Heart left ventricle (tissue), 13 donors: ENCODE measurements at regions not wholly inside any gene's neighbourhood (a gene's known extent, or its start where the extent isn't known, plus 50 kb on each side); places are given as distances from the start of the nearest gene placed in this dataset.

ENCODE experiments used
- POLR2A ChIP-seq, 2 donors: fragments of 450-650 bp; IDR thresholded peaks; one replicate each; pipeline ENCODE4 v1.6.1; 2017; ENCODE audit warnings: antibody characterized with exemption in 2 of 2, mild to moderate bottlenecking in 2 of 2, moderate library complexity in 2 of 2
- TF ChIP-seq, protein P1 (sequence below), 12 donors: fragments of 200-600 bp; sonication (generic) in 4 of 12; IDR thresholded peaks; one replicate each; pipeline versions ENCODE4 v1.5.0 to v1.8.0; 2018 to 2022; ENCODE audit warnings: antibody characterized with exemption in 12 of 12, mild to moderate bottlenecking in 5 of 12
- donor health status: ischemic (EF 13 %, LVEDD 7.1; RV severe dilation, severe dysfunction).
- donor health status: DM: no; HTN: yes; CAD: no.
- donor health status: DM: no; HTN: no; CAD: no.
- donor health status: ischemic (EF 25% LVEDD 6.9; RV normal size, moderate dysfunction).
- donor health status: ischemic (EF 25% LVEDD 5.7; RV mildly dilated, moderate dysfunction).
- donor health status: ischemic (EF 35%, LVEDD 5.7; RV mildly dilated, moderate dysfunction).
- donor health status: nonischemic (EF 11% LVEDD 7.7; RV severe dilation, severe dysfunction).
- donor health status: DM: yes; HTN: yes; CAD: no.
- donor health status: PGD.
- donor health status: ischemic (EF 29% LVEDD 5.4; RV normal size, mild dysfunction).
- donor health status: nonischemic (EF 23%, LVEDD 6.1; RV moderate dilation, normal function).

DNA sequence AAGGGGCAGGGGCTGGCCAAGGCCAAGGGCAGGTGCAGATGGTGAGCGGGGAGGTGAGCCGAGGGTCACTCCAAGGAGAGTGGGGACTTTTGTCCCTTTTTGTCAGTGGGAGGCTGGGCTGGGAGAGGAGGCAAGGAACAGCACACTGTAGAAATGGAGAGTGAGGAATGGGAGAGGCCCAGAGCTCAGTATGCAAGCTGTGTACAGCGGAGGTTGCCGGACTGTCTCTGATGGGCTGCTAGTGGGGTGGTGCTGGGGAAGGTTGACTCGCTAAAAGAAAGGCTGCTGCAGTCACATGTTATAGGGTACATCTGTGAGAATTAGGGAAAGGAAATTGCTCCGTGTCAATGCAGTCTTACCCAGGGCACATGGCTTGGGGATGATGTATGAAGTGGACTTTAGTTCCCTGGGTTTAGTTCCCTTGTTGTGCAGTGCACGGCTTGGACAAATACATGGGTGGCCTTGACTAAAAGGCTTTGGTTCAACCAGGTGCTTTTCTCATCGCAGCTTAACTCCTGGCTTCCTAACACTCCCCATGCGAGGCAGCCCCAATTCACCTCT, 57.1 kb upstream of the STX18 start:
- no peak for TF ChIP-seq POLR2A (IDR thresholded peaks at IDR 0.05)
- TF ChIP-seq, protein P1, sequence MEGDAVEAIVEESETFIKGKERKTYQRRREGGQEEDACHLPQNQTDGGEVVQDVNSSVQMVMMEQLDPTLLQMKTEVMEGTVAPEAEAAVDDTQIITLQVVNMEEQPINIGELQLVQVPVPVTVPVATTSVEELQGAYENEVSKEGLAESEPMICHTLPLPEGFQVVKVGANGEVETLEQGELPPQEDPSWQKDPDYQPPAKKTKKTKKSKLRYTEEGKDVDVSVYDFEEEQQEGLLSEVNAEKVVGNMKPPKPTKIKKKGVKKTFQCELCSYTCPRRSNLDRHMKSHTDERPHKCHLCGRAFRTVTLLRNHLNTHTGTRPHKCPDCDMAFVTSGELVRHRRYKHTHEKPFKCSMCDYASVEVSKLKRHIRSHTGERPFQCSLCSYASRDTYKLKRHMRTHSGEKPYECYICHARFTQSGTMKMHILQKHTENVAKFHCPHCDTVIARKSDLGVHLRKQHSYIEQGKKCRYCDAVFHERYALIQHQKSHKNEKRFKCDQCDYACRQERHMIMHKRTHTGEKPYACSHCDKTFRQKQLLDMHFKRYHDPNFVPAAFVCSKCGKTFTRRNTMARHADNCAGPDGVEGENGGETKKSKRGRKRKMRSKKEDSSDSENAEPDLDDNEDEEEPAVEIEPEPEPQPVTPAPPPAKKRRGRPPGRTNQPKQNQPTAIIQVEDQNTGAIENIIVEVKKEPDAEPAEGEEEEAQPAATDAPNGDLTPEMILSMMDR (IDR thresholded peaks at IDR 0.05): no peak
